ENCODE measurements at regions not wholly inside any gene's neighbourhood (a gene's known extent, or its start where the extent isn't known, plus 50 kb on each side); places are given as distances from the start of the nearest gene placed in this dataset.

- ChIA-PET CTCF (no interaction called here), POLR2A (no interaction called here)
- no peak overlapping the region for H3K4me2 ChIP-seq (replicated peaks; ENCODE audit: low read depth, low read length, poor library complexity, severe bottlenecking)
- H3K9me3 ChIP-seq (ENCODE audit: control extremely low read depth in 1 of 3, control insufficient read depth in 2 of 3, insufficient read depth in 1 of 3, low read length in 2 of 3), result no peaks in the 10 kb centered on the region
- H3K9me3 Mint-ChIP-seq (ENCODE audit: insufficient read depth), result no peaks in the 10 kb centered on the region
- no peak overlapping the region for H3K4me3 Mint-ChIP-seq
- H3K27ac Mint-ChIP-seq, result no peak overlapping the region
- no peak overlapping the region for H3K27ac ChIP-seq (ENCODE audit: low read length in 2 of 2)
- no peaks in the 10 kb centered on the region for H3K79me2 ChIP-seq (ENCODE audit: control insufficient read depth, insufficient read depth, low read length)
- no peak for DNase-seq
- no peaks in the 10 kb centered on the region for H3K27me3 ChIP-seq (replicated peaks in 1 of 4; ENCODE audit: control extremely low read depth in 1 of 4, control insufficient read depth in 3 of 4, insufficient read depth in 4 of 4, low read length in 3 of 4)
- H4K20me1 ChIP-seq (ENCODE audit: control insufficient read depth, insufficient read depth, low read length, poor library complexity, severe bottlenecking), result no peaks in the 10 kb centered on the region
- H3K4me1 ChIP-seq (ENCODE audit: control insufficient read depth in 2 of 2, insufficient read depth in 2 of 2, low read length in 2 of 2), result no peaks in the 10 kb centered on the region
- no peak overlapping the region for H2AFZ ChIP-seq (ENCODE audit: insufficient read depth, low read depth, low read length, poor library complexity, severe bottlenecking)
- H3K4me3 ChIP-seq (ENCODE audit: control extremely low read depth in 1 of 5, extremely low read depth in 1 of 5, insufficient read depth in 1 of 5, low read depth in 2 of 5, low read length in 4 of 5), result no peak overlapping the region
- no peaks in the 10 kb centered on the region for H3K36me3 ChIP-seq (replicated peaks in 1 of 2; ENCODE audit: control extremely low read depth in 1 of 2, control insufficient read depth in 1 of 2, extremely low read depth in 1 of 2, insufficient read depth in 2 of 2, low read length in 1 of 2)
- H3K4me1 Mint-ChIP-seq, result no peaks in the 10 kb centered on the region
- TF ChIP-seq, protein P1, sequence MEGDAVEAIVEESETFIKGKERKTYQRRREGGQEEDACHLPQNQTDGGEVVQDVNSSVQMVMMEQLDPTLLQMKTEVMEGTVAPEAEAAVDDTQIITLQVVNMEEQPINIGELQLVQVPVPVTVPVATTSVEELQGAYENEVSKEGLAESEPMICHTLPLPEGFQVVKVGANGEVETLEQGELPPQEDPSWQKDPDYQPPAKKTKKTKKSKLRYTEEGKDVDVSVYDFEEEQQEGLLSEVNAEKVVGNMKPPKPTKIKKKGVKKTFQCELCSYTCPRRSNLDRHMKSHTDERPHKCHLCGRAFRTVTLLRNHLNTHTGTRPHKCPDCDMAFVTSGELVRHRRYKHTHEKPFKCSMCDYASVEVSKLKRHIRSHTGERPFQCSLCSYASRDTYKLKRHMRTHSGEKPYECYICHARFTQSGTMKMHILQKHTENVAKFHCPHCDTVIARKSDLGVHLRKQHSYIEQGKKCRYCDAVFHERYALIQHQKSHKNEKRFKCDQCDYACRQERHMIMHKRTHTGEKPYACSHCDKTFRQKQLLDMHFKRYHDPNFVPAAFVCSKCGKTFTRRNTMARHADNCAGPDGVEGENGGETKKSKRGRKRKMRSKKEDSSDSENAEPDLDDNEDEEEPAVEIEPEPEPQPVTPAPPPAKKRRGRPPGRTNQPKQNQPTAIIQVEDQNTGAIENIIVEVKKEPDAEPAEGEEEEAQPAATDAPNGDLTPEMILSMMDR (IDR thresholded peaks at IDR 0.05), result no peak
- TF ChIP-seq EZH2 (IDR thresholded peaks at IDR 0.05; ENCODE audit: borderline replicate concordance, insufficient read depth, low read depth, low read length, poor library complexity, severe bottlenecking), result no peak
- no peak for ATAC-seq (ENCODE audit: low read depth)
- no peaks in the 10 kb centered on the region for H3K27me3 Mint-ChIP-seq
- no peak overlapping the region for H3K9ac ChIP-seq (ENCODE audit: low read length)
- intact Hi-C loops (cut with micrococcal nuclease), result no loop called here
Measured at GRCh38 chr3:3714572-3714971, 84.7 kb upstream of the LRRN1 start.

- H3K4me2 ChIP-seq (replicated peaks; ENCODE audit: low read depth, low read length, poor library complexity, severe bottlenecking), result no peak overlapping the region
- DNase-seq (no peak), ATAC-seq (ENCODE audit: low read depth) (no peak)
- no peak overlapping the region for H3K4me3 Mint-ChIP-seq
- H3K36me3 ChIP-seq (replicated peaks in 1 of 2; ENCODE audit: control extremely low read depth in 1 of 2, control insufficient read depth in 1 of 2, extremely low read depth in 1 of 2, insufficient read depth in 2 of 2, low read length in 1 of 2), result no peaks in the 10 kb centered on the region
- H3K4me3 ChIP-seq (ENCODE audit: control extremely low read depth in 1 of 5, extremely low read depth in 1 of 5, insufficient read depth in 1 of 5, low read depth in 2 of 5, low read length in 4 of 5), result no peak overlapping the region
- H3K27ac ChIP-seq (ENCODE audit: low read length in 2 of 2), result no peak overlapping the region
- ChIA-PET CTCF (no interaction called here), POLR2A (no interaction called here)
- no peaks in the 10 kb centered on the region for H3K4me1 Mint-ChIP-seq
- H3K27me3 Mint-ChIP-seq, result no peaks in the 10 kb centered on the region
- intact Hi-C loops (cut with micrococcal nuclease), result no loop called here
- WGBS (ENCODE audit: insufficient coverage), result 92% methylated on average over 2 of the region's 6 CpGs
- H2AFZ ChIP-seq (ENCODE audit: insufficient read depth, low read depth, low read length, poor library complexity, severe bottlenecking), result no peak overlapping the region
- H3K4me1 ChIP-seq (ENCODE audit: control insufficient read depth in 2 of 2, insufficient read depth in 2 of 2, low read length in 2 of 2), result no peaks in the 10 kb centered on the region
- H3K27me3 ChIP-seq (replicated peaks in 1 of 4; ENCODE audit: control extremely low read depth in 1 of 4, control insufficient read depth in 3 of 4, insufficient read depth in 4 of 4, low read length in 3 of 4), result no peaks in the 10 kb centered on the region
- no peaks in the 10 kb centered on the region for H3K9me3 ChIP-seq (ENCODE audit: control extremely low read depth in 1 of 3, control insufficient read depth in 2 of 3, insufficient read depth in 1 of 3, low read length in 2 of 3)
- TF ChIP-seq, protein P1 (IDR thresholded peaks at IDR 0.05), result no peak
- TF ChIP-seq EZH2 (IDR thresholded peaks at IDR 0.05; ENCODE audit: borderline replicate concordance, insufficient read depth, low read depth, low read length, poor library complexity, severe bottlenecking), result no peak
- H4K20me1 ChIP-seq (ENCODE audit: control insufficient read depth, insufficient read depth, low read length, poor library complexity, severe bottlenecking), result no peaks in the 10 kb centered on the region
- H3K79me2 ChIP-seq (ENCODE audit: control insufficient read depth, insufficient read depth, low read length), result no peaks in the 10 kb centered on the region
- H3K9ac ChIP-seq (ENCODE audit: low read length), result no peak overlapping the region
- no peak overlapping the region for H3K27ac Mint-ChIP-seq
- no peaks in the 10 kb centered on the region for H3K9me3 Mint-ChIP-seq (ENCODE audit: insufficient read depth)
Measured at GRCh38 chr3:3712971-3713370, 86.3 kb upstream of the LRRN1 start.

Data from B cell (primary cell).